GM12801 (cell line): ENCODE measurements at regions not wholly inside any gene's neighbourhood (a gene's known extent, or its start where the extent isn't known, plus 50 kb on each side); places are given as distances from the start of the nearest gene placed in this dataset.

Experiments
- CTCF ChIP-seq: IDR thresholded peaks from one replicate; pipeline ENCODE4 v1.5.1; 2011; ENCODE audit warnings: control low read depth; ENCODE audit not compliant: insufficient read length; ENCODE audit errors: extremely low read depth

DNA sequence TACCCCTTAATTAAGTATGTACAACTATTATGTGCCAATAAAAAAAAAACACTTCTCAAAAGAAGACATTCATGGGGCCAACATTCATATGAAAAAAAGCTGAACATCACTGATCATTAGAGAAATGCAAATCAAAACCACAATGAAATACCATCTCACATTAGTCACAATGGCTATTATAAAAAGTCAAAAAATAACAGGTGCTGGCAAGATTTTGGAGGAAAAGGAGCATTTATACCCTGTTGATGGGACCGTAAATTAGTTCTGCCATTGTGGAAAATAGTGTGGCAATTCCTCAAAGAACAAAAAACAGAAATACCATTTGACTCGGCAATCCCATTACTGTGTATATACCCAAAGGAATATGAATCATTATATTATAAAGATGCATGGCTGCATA is 229.9 kb downstream of the PAPSS1 start:
- TF ChIP-seq CTCF, result no peak

GRCh38 chr4:107482546-107482945 is 237.5 kb downstream of the PAPSS1 start:
- no peak for TF ChIP-seq CTCF

GRCh38 chr4:107478327-107478980 is 241.6 kb downstream of the PAPSS1 start:
- no peak for TF ChIP-seq CTCF

DNA sequence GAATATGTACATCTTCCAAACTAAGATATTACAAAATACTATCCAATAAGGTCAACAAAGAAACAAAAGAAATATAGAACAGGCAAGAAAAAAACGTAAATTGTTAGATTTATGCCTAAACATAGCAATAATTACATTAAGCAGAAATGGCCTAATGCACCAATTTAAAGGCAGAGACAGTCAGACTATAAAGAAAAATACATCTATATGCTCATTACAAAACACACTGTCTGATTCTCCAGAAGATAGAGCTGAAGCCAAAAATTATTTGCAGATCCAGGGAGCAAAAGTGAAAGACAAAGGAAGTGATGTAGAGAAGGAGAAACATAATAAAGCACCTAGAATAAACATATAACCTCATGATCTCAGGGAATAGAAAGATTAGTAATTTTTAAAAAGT is 246.9 kb downstream of the PAPSS1 start:
- TF ChIP-seq CTCF, result no peak

DNA sequence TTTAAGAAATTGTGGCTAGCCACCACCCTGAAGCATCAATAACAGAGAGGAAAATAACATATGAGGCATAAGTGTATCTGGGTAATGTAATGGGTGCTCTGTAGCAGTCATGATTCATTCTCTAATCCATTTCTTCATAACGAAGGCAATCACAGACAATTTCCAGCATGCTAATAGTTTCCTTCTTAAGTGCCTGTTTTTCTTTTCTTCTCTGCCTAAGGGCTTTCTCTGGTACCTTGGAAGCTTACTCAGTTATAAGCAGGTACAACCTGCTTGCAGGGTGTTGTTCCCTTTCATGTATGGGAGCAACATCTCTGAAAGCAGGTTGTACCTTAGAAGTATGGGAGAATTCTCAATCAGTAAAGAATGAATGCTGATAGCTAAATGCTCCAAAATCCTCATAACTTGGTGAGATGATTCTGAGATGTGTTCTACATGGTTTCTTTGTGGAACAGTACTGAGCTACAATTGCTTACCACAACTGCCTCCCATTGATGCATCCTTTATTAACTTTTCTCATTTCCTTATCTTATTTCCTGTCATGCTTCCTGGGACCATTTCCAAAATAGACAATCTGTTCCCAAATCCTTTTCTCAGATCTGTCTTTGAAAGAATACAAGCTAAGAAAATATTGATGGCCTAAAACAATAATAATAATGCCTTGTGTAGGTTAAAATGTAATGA is 247.6 kb downstream of the PAPSS1 start:
- no peak for TF ChIP-seq CTCF

DNA sequence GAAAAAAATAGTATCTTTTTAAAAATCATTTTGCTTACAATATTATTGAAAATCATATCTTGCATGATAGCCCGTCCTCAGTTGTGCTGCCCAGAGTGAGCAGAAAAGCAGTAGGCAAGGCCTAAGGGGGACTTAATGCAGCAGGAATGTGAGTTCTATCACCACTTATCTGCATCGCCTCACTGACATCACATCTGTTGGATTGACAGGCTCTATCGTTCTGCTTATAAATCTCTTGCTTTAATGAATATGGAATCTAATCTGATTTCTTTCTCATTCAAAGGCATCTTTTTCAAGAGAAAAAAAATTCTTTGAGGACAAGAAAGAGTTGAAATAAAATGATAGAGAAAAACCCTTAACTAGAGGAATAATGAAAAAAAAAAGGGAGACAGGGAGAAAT is 249.9 kb downstream of the PAPSS1 start:
- TF ChIP-seq CTCF, result no peak

DNA sequence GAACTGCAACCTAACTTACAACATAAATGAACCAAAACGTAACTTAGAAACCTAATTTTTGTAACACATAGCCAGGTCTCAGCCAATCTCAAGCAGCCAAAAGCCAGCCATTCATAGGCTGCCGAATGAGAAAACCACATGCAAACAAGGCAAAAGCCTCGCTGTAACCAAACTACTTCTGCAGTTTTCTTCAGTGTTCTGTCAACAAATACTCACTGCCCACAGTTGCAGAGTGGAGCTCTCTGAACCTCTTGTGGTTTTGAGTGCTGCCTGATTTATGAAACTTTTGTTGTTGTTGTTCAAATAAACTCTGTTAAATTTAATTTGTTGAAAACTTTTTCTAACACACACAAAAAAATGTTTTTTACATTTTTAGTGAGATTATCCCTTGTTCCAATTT is 251.2 kb downstream of the PAPSS1 start:
- no peak for TF ChIP-seq CTCF
